Small intestine (tissue), 7 donors: ENCODE measurements at regions not wholly inside any gene's neighbourhood (a gene's known extent, or its start where the extent isn't known, plus 50 kb on each side); places are given as distances from the start of the nearest gene placed in this dataset.

Source experiments
- DNase-seq, 2 donors: peaks; one replicate each; pipeline versions ENCODE4 v3.0.0 to v3.0.0-alpha.2; 2013
- FAIRE-seq: peaks from 2 replicates; lab custom pipeline; 2012; peaks lifted over from hg19 to GRCh38; lab: Jason Lieb, UNC
- H3K27ac ChIP-seq, 3 donors: one replicate each; pipeline ENCODE4 v1.5.1; 2013; ENCODE audit warnings: low read length in 2 of 3, mild to moderate bottlenecking in 2 of 3, control low read depth in 1 of 3, inconsistent platforms in 1 of 3, low read depth in 1 of 3, moderate library complexity in 1 of 3
- H3K27me3 ChIP-seq, 3 donors: one replicate each; pipeline ENCODE4 v1.6.1; 2013; ENCODE audit warnings: low read length in 3 of 3, inconsistent platforms in 1 of 3; ENCODE audit not compliant: control insufficient read depth in 3 of 3, insufficient read depth in 3 of 3
- H3K36me3 ChIP-seq, 3 donors: one replicate each; pipeline ENCODE4 v1.6.1; 2013; ENCODE audit warnings: low read length in 3 of 3, inconsistent platforms in 1 of 3, low read depth in 1 of 3, mild to moderate bottlenecking in 1 of 3, moderate library complexity in 1 of 3; ENCODE audit not compliant: control insufficient read depth in 3 of 3, insufficient read depth in 2 of 3
- H3K4me1 ChIP-seq, 3 donors: one replicate each; pipeline ENCODE4 v1.6.1; 2013; ENCODE audit warnings: low read length in 2 of 3, inconsistent platforms in 1 of 3, low read depth in 1 of 3, mild to moderate bottlenecking in 1 of 3, moderate library complexity in 1 of 3; ENCODE audit not compliant: control insufficient read depth in 3 of 3, insufficient read depth in 2 of 3
- H3K4me3 ChIP-seq, 3 donors: one replicate each; pipeline ENCODE4 v1.5.1; 2013; ENCODE audit warnings: low read length in 3 of 3, control low read depth in 1 of 3, inconsistent platforms in 1 of 3, low read depth in 1 of 3, mild to moderate bottlenecking in 1 of 3, moderate library complexity in 1 of 3
- H3K9me3 ChIP-seq, 2 donors: one replicate each; pipeline ENCODE4 v1.6.1; 2013; ENCODE audit warnings: low read depth in 1 of 2, low read length in 1 of 2; ENCODE audit not compliant: control insufficient read depth in 2 of 2, insufficient read depth in 1 of 2
- WGBS, 3 donors: extraction: QIAGEN DNeasy Blood & Tissue Kit; methylation state at CpG; one replicate each; pipeline ENCODE4 v1.1.7; 2013; 5-methylcytosine and 5-hydroxymethylcytosine counted together
- donor health status: healthy with polysubstance abuse.
- donor health status: control.
- donor health status: control.
- donor health status: Bipolar disorder and iron deficiency.
- donor health status: healthy.

DNA sequence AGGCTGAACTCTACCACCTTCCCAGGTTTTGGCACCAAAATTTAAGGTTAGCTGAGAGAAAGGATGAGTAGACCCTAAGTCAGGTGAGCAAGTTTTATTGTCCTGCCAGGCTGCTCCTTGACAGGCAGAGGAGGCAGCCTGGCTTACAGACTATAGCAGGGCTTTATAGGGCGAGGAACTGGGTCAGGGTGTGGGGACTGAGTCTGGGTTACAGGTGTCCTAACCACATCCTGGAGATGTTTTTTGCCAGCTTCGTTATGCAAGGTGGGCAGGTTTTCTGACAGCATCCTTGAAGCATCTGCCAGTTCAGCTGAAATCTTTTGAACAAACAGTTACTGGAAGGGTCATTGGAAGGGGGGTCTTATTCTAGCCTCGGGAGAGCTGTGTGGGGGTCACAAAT, 905.7 kb upstream of the SLITRK5 start:
- peaks cover 0 to 29% of the 10 kb centered on the region in 2 donors for H3K9me3 ChIP-seq
- 40 to 69% (median 41%) methylated on average over 3 of the region's 3 CpGs for WGBS, 3 donors
- no peaks in the 10 kb centered on the region for H3K36me3 ChIP-seq
- no peak overlapping the region for H3K27ac ChIP-seq
- DNase-seq (no peak), FAIRE-seq (no peak)
- H3K4me1 ChIP-seq: no peaks in the 10 kb centered on the region
- H3K27me3 ChIP-seq: no peaks in the 10 kb centered on the region
- H3K4me3 ChIP-seq: no peak overlapping the region

DNA sequence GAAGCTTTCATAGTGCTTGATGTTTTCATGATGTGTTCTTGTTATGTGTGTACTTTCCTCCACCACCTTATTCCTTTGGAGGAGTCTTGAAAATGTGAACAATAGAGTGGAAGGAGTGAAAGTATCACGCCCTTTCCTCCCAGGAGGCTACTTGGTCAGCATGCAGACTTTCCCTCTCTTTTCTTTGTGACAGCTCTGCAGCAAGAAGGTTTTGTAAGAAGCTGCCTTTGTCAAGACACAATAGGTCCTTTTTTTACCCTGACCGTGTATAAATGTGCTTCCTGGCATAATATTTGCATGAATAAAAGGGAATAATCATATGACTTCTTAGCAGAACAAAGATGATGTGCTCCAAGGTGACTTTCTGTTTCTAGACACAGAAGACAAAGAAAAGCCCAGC, 882.6 kb upstream of the SLITRK5 start:
- no peak for DNase-seq
- FAIRE-seq: no peak
- H3K27ac ChIP-seq: no peak overlapping the region
- no peaks in the 10 kb centered on the region for H3K27me3 ChIP-seq
- H3K4me1 ChIP-seq: no peaks in the 10 kb centered on the region
- no peak overlapping the region for H3K4me3 ChIP-seq
- peaks cover 0 to 8% of the 10 kb centered on the region in 2 donors for H3K9me3 ChIP-seq
- WGBS, 3 donors: 36 to 60% (median 43%) methylated on average over 2 of the region's 2 CpGs
- no peaks in the 10 kb centered on the region for H3K36me3 ChIP-seq

- no peaks in the 10 kb centered on the region for H3K4me1 ChIP-seq
- no peak overlapping the region for H3K27ac ChIP-seq
- H3K4me3 ChIP-seq: no peak overlapping the region
- FAIRE-seq (no peak), DNase-seq (no peak)
- no peaks in the 10 kb centered on the region for H3K36me3 ChIP-seq
- H3K9me3 ChIP-seq: peaks cover 0 to 8% of the 10 kb centered on the region in 2 donors
- no peaks in the 10 kb centered on the region for H3K27me3 ChIP-seq
- 91 to 94% (median 92%) methylated on average over 26 to 49 of the region's 49 CpGs for WGBS, 3 donors
Measured at GRCh38 chr13:86792153-86792651, 879.0 kb upstream of the SLITRK5 start.

- 67 to 81% (median 74%) methylated on average over 2 of the region's 2 CpGs for whole genome bisulfite sequencing, 3 donors
- peaks cover 0 to 15% of the 10 kb centered on the region in 2 donors for H3K9me3 ChIP-seq
- no peaks in the 10 kb centered on the region for H3K4me1 ChIP-seq
- no peak for DNase-seq
- FAIRE-seq: peak; percentile 71
- H3K36me3 ChIP-seq: no peaks in the 10 kb centered on the region
- H3K4me3 ChIP-seq: no peak overlapping the region
- no peaks in the 10 kb centered on the region for H3K27me3 ChIP-seq
- H3K27ac ChIP-seq: no peak overlapping the region
Measured at GRCh38 chr13:86795858-86796257, 875.3 kb upstream of the SLITRK5 start.

GRCh38 chr13:86810361-86810760, 860.8 kb upstream of the SLITRK5 start:
- Histone ChIP-seq H3K9me3 (no peaks in the 10 kb centered on the region), H3K27me3 (no peaks in the 10 kb centered on the region), H3K4me1 (no peaks in the 10 kb centered on the region), H3K4me3 (no peak overlapping the region), H3K27ac (no peak overlapping the region), H3K36me3 (no peaks in the 10 kb centered on the region)
- FAIRE-seq: no peak
- no peak for DNase-seq
- WGBS, 3 donors: 52 to 70% (median 65%) methylated on average over 1 of the region's 1 CpG

DNA sequence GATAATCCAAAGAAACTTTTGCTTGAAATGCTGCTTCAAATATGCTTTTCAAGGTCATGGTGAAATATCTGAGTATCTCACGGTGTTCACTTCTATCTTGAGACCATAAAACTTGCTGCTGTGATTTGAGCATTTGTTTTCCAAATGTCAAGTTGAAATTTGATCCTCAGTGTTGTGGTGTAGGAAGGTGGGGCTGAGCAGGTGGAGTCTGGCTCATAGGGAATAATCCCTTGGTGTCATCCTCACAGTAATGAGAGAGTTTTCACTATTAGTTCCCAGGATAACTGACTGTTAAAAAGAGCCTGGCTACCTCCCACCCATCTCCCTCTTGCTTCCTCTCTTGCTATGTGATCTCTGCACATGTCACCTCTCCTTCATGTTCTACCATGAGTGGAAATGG, 858.0 kb upstream of the SLITRK5 start:
- no peak overlapping the region for H3K4me3 ChIP-seq
- H3K27me3 ChIP-seq: no peaks in the 10 kb centered on the region
- DNase-seq (no peak), FAIRE-seq (no peak)
- H3K27ac ChIP-seq: no peak overlapping the region
- no peaks in the 10 kb centered on the region for H3K4me1 ChIP-seq
- H3K36me3 ChIP-seq: no peaks in the 10 kb centered on the region
- no peaks in the 10 kb centered on the region for H3K9me3 ChIP-seq
- WGBS, 3 donors: 3 to 26% (median 23%) methylated on average over 1 of the region's 1 CpG

DNA sequence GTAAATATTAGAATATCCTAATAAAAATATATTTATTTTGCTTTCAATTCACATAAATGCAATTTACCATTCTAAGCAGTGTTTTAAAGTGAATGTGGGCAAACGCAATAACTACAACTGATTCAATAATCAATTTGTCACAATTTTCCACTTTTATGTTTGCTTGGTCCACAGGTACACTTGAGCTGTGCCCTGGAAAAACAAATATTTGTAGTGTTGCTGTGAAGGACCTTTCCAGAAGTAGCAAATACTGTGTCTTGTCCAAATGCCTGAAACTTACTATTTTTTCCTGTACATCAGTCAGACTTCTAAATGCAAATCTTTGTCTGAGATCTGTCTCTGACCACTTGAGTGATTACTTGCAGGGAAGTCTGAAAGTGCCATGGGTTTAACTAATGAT, 845.8 kb upstream of the SLITRK5 start:
- WGBS, 3 donors: 35 to 77% (median 43%) methylated on average over 1 of the region's 1 CpG

GRCh38 chr13:86826232-86826631, 844.9 kb upstream of the SLITRK5 start:
- no peaks in the 10 kb centered on the region for H3K27me3 ChIP-seq
- no peaks in the 10 kb centered on the region for H3K36me3 ChIP-seq
- no peak overlapping the region for H3K27ac ChIP-seq
- no peak overlapping the region for H3K4me3 ChIP-seq
- FAIRE-seq: no peak
- 49 to 69% (median 51%) methylated on average over 3 of the region's 3 CpGs for WGBS, 3 donors
- no peaks in the 10 kb centered on the region for H3K9me3 ChIP-seq
- no peak for DNase-seq
- H3K4me1 ChIP-seq: no peaks in the 10 kb centered on the region

More for the DNA sequence above, 845.8 kb upstream of the SLITRK5 start:
- H3K9me3 ChIP-seq: no peaks in the 10 kb centered on the region
- H3K4me3 ChIP-seq: no peak overlapping the region
- DNase-seq (no peak), FAIRE-seq (no peak)
- H3K4me1 ChIP-seq: no peaks in the 10 kb centered on the region
- no peaks in the 10 kb centered on the region for H3K36me3 ChIP-seq
- H3K27ac ChIP-seq: no peak overlapping the region
- H3K27me3 ChIP-seq: no peaks in the 10 kb centered on the region

- Histone ChIP-seq H3K27ac (no peak overlapping the region), H3K4me1 (no peaks in the 10 kb centered on the region), H3K4me3 (no peak overlapping the region), H3K36me3 (no peaks in the 10 kb centered on the region), H3K27me3 (no peaks in the 10 kb centered on the region), H3K9me3 (no peaks in the 10 kb centered on the region)
- 61 to 63% (median 61%) methylated on average over 4 of the region's 4 CpGs for WGBS, 3 donors
- no peak for DNase-seq
- no peak for FAIRE-seq
Measured at GRCh38 chr13:86830046-86830445, 841.1 kb upstream of the SLITRK5 start.
